Epithelial cell of esophagus (primary cell): ENCODE measurements at regions not wholly inside any gene's neighbourhood (a gene's known extent, or its start where the extent isn't known, plus 50 kb on each side); places are given as distances from the start of the nearest gene placed in this dataset.
A peak's percentile ranks its signal among the peaks of the same experiment; 100 is the strongest.

ENCODE experiments used
- DNase-seq: peaks from one replicate; pipeline ENCODE4 v3.0.0; 2010; ENCODE audit warnings: low read depth
- H3K4me3 ChIP-seq: 2 replicates; pipeline ENCODE4 v1.5.1; 2011; ENCODE audit warnings: mild to moderate bottlenecking, low read length, control low read depth
- TF ChIP-seq, protein P1 (sequence below): IDR thresholded peaks from 2 replicates; pipeline ENCODE4 v1.5.1; 2011; ENCODE audit warnings: low read depth, mild to moderate bottlenecking, low read length, control low read depth, inconsistent platforms; ENCODE audit not compliant: insufficient read depth; ENCODE audit errors: missing control alignments

DNA sequence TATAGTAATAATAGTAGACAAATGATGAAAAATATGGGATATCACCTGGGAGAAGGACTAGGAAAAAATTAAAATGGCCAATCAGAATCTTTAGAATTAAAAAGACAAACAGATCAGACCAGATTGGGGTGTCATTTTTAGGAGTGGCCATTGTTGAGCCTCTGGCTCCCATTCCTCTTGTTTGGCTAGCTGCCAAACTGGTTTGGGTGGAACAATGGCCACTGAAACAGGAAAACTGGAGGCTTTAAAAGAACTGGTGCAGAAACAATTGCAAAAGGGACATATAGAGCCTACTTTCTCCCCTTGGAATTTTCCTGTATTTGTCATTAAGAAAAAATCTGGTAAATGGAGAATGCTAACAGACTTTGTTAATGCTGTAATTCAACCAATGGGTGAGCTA is 294.8 kb upstream of the DKK2 start:
- DNase-seq: no peak
- TF ChIP-seq, protein P1, sequence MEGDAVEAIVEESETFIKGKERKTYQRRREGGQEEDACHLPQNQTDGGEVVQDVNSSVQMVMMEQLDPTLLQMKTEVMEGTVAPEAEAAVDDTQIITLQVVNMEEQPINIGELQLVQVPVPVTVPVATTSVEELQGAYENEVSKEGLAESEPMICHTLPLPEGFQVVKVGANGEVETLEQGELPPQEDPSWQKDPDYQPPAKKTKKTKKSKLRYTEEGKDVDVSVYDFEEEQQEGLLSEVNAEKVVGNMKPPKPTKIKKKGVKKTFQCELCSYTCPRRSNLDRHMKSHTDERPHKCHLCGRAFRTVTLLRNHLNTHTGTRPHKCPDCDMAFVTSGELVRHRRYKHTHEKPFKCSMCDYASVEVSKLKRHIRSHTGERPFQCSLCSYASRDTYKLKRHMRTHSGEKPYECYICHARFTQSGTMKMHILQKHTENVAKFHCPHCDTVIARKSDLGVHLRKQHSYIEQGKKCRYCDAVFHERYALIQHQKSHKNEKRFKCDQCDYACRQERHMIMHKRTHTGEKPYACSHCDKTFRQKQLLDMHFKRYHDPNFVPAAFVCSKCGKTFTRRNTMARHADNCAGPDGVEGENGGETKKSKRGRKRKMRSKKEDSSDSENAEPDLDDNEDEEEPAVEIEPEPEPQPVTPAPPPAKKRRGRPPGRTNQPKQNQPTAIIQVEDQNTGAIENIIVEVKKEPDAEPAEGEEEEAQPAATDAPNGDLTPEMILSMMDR: no peak
- H3K4me3 ChIP-seq: no peak overlapping the region

- TF ChIP-seq, protein P1: no peak
- no peak for DNase-seq
These were observed 283.3 kb upstream of the DKK2 start for GRCh38 chr4:107319386-107319785.

DNA sequence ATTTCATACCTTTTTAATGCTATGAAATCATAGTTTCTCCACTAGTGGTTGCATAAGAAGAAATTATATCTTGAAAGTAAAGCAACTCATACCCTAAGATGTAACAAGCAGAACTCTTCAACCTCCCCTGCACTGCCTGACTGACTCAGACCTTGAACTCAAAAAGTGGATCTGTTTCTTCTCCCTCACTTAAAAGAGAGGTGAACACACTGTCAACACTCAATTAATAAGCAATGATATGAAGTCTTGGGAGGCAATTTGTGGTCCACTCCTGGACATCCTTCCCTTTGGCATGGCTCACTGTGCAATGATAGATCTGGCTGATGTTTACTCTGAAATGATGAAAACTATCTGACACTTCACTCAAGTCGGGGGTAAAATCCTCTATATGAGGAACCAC is 282.0 kb upstream of the DKK2 start:
- no peak for DNase-seq
- no peak overlapping the region for H3K4me3 ChIP-seq

More at GRCh38 chr4:107319386-107319785, 283.3 kb upstream of the DKK2 start:
- H3K4me3 ChIP-seq: no peak overlapping the region

GRCh38 chr4:107317611-107318010 is 281.5 kb upstream of the DKK2 start:
- no peak overlapping the region for H3K4me3 ChIP-seq
- no peak for DNase-seq
- TF ChIP-seq, protein P1: no peak

More for the DNA sequence above, 282.0 kb upstream of the DKK2 start:
- TF ChIP-seq, protein P1: no peak

DNA sequence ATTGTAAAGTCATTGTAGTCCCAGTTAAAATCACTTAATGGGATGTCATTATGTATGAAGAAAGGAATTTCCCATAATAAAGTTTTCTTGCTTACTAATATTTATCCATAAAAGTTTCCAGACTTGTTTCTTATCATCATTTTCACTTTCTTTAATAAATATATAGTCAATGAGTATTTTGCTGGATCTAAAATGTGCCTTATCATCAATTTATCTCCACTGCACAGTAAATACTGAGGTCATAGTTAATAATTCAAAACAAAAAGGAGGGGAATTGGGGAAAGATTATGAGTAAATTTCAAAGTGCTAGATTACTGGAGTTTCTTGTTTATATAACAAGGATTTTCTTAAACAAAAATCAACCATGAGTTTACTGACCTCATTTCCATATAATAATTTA is 279.5 kb upstream of the DKK2 start:
- no peak for DNase-seq
- H3K4me3 ChIP-seq: no peak overlapping the region
- TF ChIP-seq, protein P1: no peak

DNA sequence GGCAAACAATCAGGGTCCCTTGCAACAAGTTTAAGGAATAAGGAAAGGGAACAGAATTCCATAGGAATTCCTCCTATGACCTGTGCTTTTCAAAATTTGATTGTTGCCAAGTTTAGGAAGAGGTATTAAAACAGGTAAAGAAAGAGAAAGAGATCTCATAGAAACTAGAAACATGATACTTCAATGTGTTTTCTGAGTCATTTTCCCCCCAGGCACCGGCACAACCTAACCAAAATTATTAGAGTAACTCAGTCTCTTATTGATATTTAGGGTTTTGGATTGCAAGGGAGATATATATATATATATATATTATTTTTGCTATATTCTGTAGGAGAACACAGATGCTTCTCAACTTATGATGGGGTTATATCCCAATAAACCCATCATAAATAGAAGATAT is 278.0 kb upstream of the DKK2 start:
- H3K4me3 ChIP-seq: no peak overlapping the region
- TF ChIP-seq, protein P1: no peak
- peak; percentile 65 for DNase-seq

- TF ChIP-seq, protein P1: no peak
- no peak for DNase-seq
- no peak overlapping the region for H3K4me3 ChIP-seq
These were observed 276.3 kb upstream of the DKK2 start for GRCh38 chr4:107312366-107312765.
